Trophoblast cell (in vitro differentiated cells and primary cell): ENCODE measurements at regions not wholly inside any gene's neighbourhood (a gene's known extent, or its start where the extent isn't known, plus 50 kb on each side); places are given as distances from the start of the nearest gene placed in this dataset.

Experiments
- DNase-seq, 2 donors: peaks; one replicate each; pipeline ENCODE4 v3.0.0-alpha.2; 2016
- H2AFZ ChIP-seq: 2 replicates; pipeline ENCODE4 v1.6.1; 2013; ENCODE audit warnings: low read length, moderate library complexity, mild to moderate bottlenecking; ENCODE audit not compliant: insufficient read depth, poor library complexity
- H2AK5ac ChIP-seq: 2 replicates; pipeline ENCODE4 v1.6.1; 2013; ENCODE audit warnings: mild to moderate bottlenecking, low read length
- H2BK120ac ChIP-seq: 2 replicates; pipeline ENCODE4 v1.6.1; 2013; ENCODE audit warnings: low read length, mild to moderate bottlenecking, moderate library complexity; ENCODE audit not compliant: insufficient read depth, poor library complexity
- H2BK12ac ChIP-seq: 2 replicates; pipeline ENCODE4 v1.6.1; 2013; ENCODE audit warnings: mild to moderate bottlenecking, low read length, moderate library complexity
- H2BK5ac ChIP-seq: 2 replicates; pipeline ENCODE4 v1.6.1; 2013; ENCODE audit warnings: low read length, low read depth, moderate library complexity, mild to moderate bottlenecking; ENCODE audit not compliant: poor library complexity
- H3K14ac ChIP-seq: 2 replicates; pipeline ENCODE4 v1.6.1; 2013; ENCODE audit warnings: mild to moderate bottlenecking, low read length
- H3K18ac ChIP-seq: 2 replicates; pipeline ENCODE4 v1.6.1; 2013; ENCODE audit warnings: mild to moderate bottlenecking, low read length
- H3K23ac ChIP-seq: 2 replicates; pipeline ENCODE4 v1.6.1; 2013; ENCODE audit warnings: low read length
- H3K27ac ChIP-seq: 2 replicates; pipeline ENCODE4 v1.5.1; 2013; ENCODE audit warnings: low read depth, mild to moderate bottlenecking, inconsistent platforms, low read length, moderate library complexity
- H3K27me3 ChIP-seq: 2 replicates; pipeline ENCODE4 v1.6.1; 2013; ENCODE audit warnings: inconsistent platforms, mild to moderate bottlenecking, low read length, moderate library complexity; ENCODE audit not compliant: insufficient read depth
- H3K36me3 ChIP-seq, 2 experiments: 1 replicate in 1 of 2; 2 replicates in 1 of 2; pipeline ENCODE4 v1.6.1; 2013; ENCODE audit warnings: low read length in 2 of 2, mild to moderate bottlenecking in 2 of 2, moderate library complexity in 1 of 2; ENCODE audit not compliant: insufficient read depth in 2 of 2, control insufficient read depth in 1 of 2
- H3K4ac ChIP-seq: 2 replicates; pipeline ENCODE4 v1.6.1; 2013; ENCODE audit warnings: low read depth, mild to moderate bottlenecking, low read length, moderate library complexity
- H3K4me1 ChIP-seq, 2 experiments: 1 replicate in 1 of 2; 2 replicates in 1 of 2; pipeline ENCODE4 v1.6.1; 2013; ENCODE audit warnings: low read length in 2 of 2, mild to moderate bottlenecking in 2 of 2, moderate library complexity in 1 of 2; ENCODE audit not compliant: insufficient read depth in 2 of 2, control insufficient read depth in 1 of 2
- H3K4me2 ChIP-seq: 2 replicates; pipeline ENCODE4 v1.6.1; 2013; ENCODE audit warnings: inconsistent platforms, mild to moderate bottlenecking, low read length, moderate library complexity
- H3K4me3 ChIP-seq: 2 replicates; pipeline ENCODE4 v1.5.1; 2013; ENCODE audit warnings: mild to moderate bottlenecking, low read depth, low read length, inconsistent platforms
- H3K79me1 ChIP-seq: one replicate; pipeline ENCODE4 v1.6.1; 2013; ENCODE audit warnings: low read length
- H3K79me2 ChIP-seq: 2 replicates; pipeline ENCODE4 v1.6.1; 2013; ENCODE audit warnings: low read length, mild to moderate bottlenecking; ENCODE audit not compliant: control insufficient read depth, insufficient read depth, poor library complexity
- H3K9ac ChIP-seq: 2 replicates; pipeline ENCODE4 v1.6.1; 2013; ENCODE audit warnings: mild to moderate bottlenecking, low read length
- H3K9me3 ChIP-seq: 2 replicates; pipeline ENCODE4 v1.6.1; 2013; ENCODE audit warnings: low read depth, mild to moderate bottlenecking, control low read depth, inconsistent platforms, low read length; ENCODE audit not compliant: insufficient read depth
- H4K12ac ChIP-seq: 2 replicates; pipeline ENCODE4 v1.6.1; 2013; ENCODE audit warnings: low read depth, mild to moderate bottlenecking, low read length, moderate library complexity
- H4K8ac ChIP-seq: 2 replicates; pipeline ENCODE4 v1.6.1; 2013; ENCODE audit warnings: low read depth, mild to moderate bottlenecking, low read length, moderate library complexity
- H4K91ac ChIP-seq: one replicate; pipeline ENCODE4 v1.6.1; 2013; ENCODE audit warnings: low read depth, mild to moderate bottlenecking, low read length, moderate library complexity
- WGBS: extraction: QIAGEN DNeasy Blood & Tissue Kit; methylation state at CpG from one replicate; pipeline ENCODE4 v1.1.7; 2013; ENCODE audit warnings: missing lambda C conversion rate; ENCODE audit not compliant: insufficient read length, insufficient coverage; ENCODE audit errors: extremely low coverage; 5-methylcytosine and 5-hydroxymethylcytosine counted together

GRCh38 chr6:159390381-159390780, 221.2 kb downstream of the FNDC1 start:
- H3K4me2 ChIP-seq, result no peak overlapping the region
- H3K18ac ChIP-seq, result no peak overlapping the region
- no peak overlapping the region for H4K91ac ChIP-seq
- no peak overlapping the region for H3K14ac ChIP-seq
- H3K4ac ChIP-seq, result no peak overlapping the region
- no peak overlapping the region for H4K8ac ChIP-seq
- H3K27ac ChIP-seq, result no peak overlapping the region
- H3K23ac ChIP-seq, result no peak overlapping the region
- H3K9ac ChIP-seq, result peak overlapping the region; percentile 10
- no peak overlapping the region for H2BK5ac ChIP-seq
- WGBS, result no CpG with 5 or more reads among the region's 3 CpGs
- H3K79me2 ChIP-seq, result no peaks in the 10 kb centered on the region
- no peak overlapping the region for H4K12ac ChIP-seq
- H3K9me3 ChIP-seq, result peaks cover 8% of the 10 kb centered on the region
- H3K79me1 ChIP-seq, result no peaks in the 10 kb centered on the region
- H2AK5ac ChIP-seq, result no peak overlapping the region
- H3K4me3 ChIP-seq, result no peak overlapping the region
- H3K36me3 ChIP-seq, result no peaks in the 10 kb centered on the region
- H2BK12ac ChIP-seq, result no peak overlapping the region
- no peak for DNase-seq
- no peak overlapping the region for H2BK120ac ChIP-seq
- H3K27me3 ChIP-seq, result no peaks in the 10 kb centered on the region
- no peaks in the 10 kb centered on the region for H3K4me1 ChIP-seq
- H2AFZ ChIP-seq, result no peak overlapping the region

GRCh38 chr6:159389695-159390094, 220.5 kb downstream of the FNDC1 start:
- Histone ChIP-seq H3K79me2 (no peaks in the 10 kb centered on the region), H4K8ac (no peak overlapping the region), H3K79me1 (no peaks in the 10 kb centered on the region), H2BK12ac (no peak overlapping the region), H2AK5ac (no peak overlapping the region), H4K12ac (no peak overlapping the region), H3K4me2 (no peak overlapping the region), H3K9me3 (peaks cover 6% of the 10 kb centered on the region), H3K36me3 (no peaks in the 10 kb centered on the region), H3K27ac (no peak overlapping the region), H3K9ac (no peak overlapping the region), H3K23ac (no peak overlapping the region), H2AFZ (no peak overlapping the region), H3K18ac (no peak overlapping the region), H2BK120ac (no peak overlapping the region), H3K14ac (no peak overlapping the region), H3K27me3 (no peaks in the 10 kb centered on the region), H3K4ac (no peak overlapping the region), H4K91ac (no peak overlapping the region), H2BK5ac (no peak overlapping the region), H3K4me1 (no peaks in the 10 kb centered on the region), H3K4me3 (no peak overlapping the region)
- DNase-seq, result no peak
- WGBS, result no CpG with 5 or more reads among the region's 3 CpGs

- Histone ChIP-seq H3K9me3 (peaks cover 7% of the 10 kb centered on the region), H3K4me2 (no peak overlapping the region), H3K4ac (no peak overlapping the region), H2AFZ (no peak overlapping the region), H3K18ac (no peak overlapping the region), H3K9ac (no peak overlapping the region), H3K36me3 (no peaks in the 10 kb centered on the region), H4K12ac (no peak overlapping the region), H3K14ac (no peak overlapping the region), H3K4me1 (no peaks in the 10 kb centered on the region), H3K23ac (no peak overlapping the region), H3K4me3 (no peak overlapping the region), H3K79me1 (no peaks in the 10 kb centered on the region), H4K91ac (no peak overlapping the region), H4K8ac (no peak overlapping the region), H2BK5ac (no peak overlapping the region), H3K27me3 (no peaks in the 10 kb centered on the region), H3K79me2 (no peaks in the 10 kb centered on the region), H2AK5ac (no peak overlapping the region), H2BK12ac (no peak overlapping the region), H3K27ac (no peak overlapping the region), H2BK120ac (no peak overlapping the region)
- no CpG with 5 or more reads among the region's 1 CpG for WGBS
- DNase-seq, result no peak
These were observed 210.9 kb downstream of the FNDC1 start for GRCh38 chr6:159380114-159380513.

GRCh38 chr6:159378411-159379328, 209.5 kb downstream of the FNDC1 start:
- no CpG with 5 or more reads among the region's 10 CpGs for WGBS
- no peak overlapping the region for H2BK12ac ChIP-seq
- H3K27me3 ChIP-seq, result no peaks in the 10 kb centered on the region
- no peak overlapping the region for H4K8ac ChIP-seq
- H2BK120ac ChIP-seq, result no peak overlapping the region
- H3K9ac ChIP-seq, result no peak overlapping the region
- H4K91ac ChIP-seq, result no peak overlapping the region
- no peaks in the 10 kb centered on the region for H3K79me1 ChIP-seq
- H3K4me1 ChIP-seq, result no peaks in the 10 kb centered on the region
- H3K27ac ChIP-seq, result no peak overlapping the region
- DNase-seq, result peak in 1 of 2 donors; percentile 2
- no peak overlapping the region for H3K18ac ChIP-seq
- no peak overlapping the region for H3K4ac ChIP-seq
- H2BK5ac ChIP-seq, result no peak overlapping the region
- no peak overlapping the region for H3K4me3 ChIP-seq
- peaks cover 0 to 2% of the 10 kb centered on the region in 2 experiments for H3K36me3 ChIP-seq
- no peak overlapping the region for H3K4me2 ChIP-seq
- no peak overlapping the region for H3K14ac ChIP-seq
- H4K12ac ChIP-seq, result no peak overlapping the region
- no peak overlapping the region for H2AFZ ChIP-seq
- H2AK5ac ChIP-seq, result no peak overlapping the region
- no peaks in the 10 kb centered on the region for H3K79me2 ChIP-seq
- H3K9me3 ChIP-seq, result peaks cover 17% of the 10 kb centered on the region
- H3K23ac ChIP-seq, result no peak overlapping the region
